ENCODE measurements at regions not wholly inside any gene's neighbourhood (a gene's known extent, or its start where the extent isn't known, plus 50 kb on each side); places are given as distances from the start of the nearest gene placed in this dataset.

DNA sequence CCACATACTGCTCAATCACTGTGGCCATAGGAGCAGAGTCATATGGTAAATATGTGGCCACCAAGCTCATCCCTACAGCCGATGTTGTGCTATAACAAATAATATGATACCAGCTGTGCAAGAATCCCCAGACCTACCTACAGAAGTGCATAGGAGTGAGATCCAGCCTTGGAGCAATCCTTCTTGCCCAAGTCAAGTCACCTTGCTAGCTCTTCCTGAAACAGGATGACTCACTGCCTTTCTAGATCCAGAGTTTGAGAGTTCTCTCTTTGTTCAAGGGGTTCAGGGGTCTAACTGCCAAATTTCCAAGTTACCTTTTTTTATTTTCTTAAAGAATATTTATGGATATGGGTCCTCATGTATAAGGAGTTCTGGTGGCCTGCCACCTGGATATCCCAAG lies 195.7 kb upstream of the MAN1A1 start:
- Histone ChIP-seq H3K36me3 (no peaks in the 10 kb centered on the region), H3K27me3 (no peaks in the 10 kb centered on the region), H3K9me3 (no peaks in the 10 kb centered on the region), H3K27ac (no peak overlapping the region), H3K4me3 (no peak overlapping the region), H3K4me1 (peaks cover 0 to 10% (median 0%) of the 10 kb centered on the region in 4 donors)
- no peak for TF ChIP-seq POLR2A (IDR thresholded peaks at IDR 0.05)
- TF ChIP-seq, protein P1, sequence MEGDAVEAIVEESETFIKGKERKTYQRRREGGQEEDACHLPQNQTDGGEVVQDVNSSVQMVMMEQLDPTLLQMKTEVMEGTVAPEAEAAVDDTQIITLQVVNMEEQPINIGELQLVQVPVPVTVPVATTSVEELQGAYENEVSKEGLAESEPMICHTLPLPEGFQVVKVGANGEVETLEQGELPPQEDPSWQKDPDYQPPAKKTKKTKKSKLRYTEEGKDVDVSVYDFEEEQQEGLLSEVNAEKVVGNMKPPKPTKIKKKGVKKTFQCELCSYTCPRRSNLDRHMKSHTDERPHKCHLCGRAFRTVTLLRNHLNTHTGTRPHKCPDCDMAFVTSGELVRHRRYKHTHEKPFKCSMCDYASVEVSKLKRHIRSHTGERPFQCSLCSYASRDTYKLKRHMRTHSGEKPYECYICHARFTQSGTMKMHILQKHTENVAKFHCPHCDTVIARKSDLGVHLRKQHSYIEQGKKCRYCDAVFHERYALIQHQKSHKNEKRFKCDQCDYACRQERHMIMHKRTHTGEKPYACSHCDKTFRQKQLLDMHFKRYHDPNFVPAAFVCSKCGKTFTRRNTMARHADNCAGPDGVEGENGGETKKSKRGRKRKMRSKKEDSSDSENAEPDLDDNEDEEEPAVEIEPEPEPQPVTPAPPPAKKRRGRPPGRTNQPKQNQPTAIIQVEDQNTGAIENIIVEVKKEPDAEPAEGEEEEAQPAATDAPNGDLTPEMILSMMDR (IDR thresholded peaks at IDR 0.05), result no peak
- DNase-seq, result no peak

DNA sequence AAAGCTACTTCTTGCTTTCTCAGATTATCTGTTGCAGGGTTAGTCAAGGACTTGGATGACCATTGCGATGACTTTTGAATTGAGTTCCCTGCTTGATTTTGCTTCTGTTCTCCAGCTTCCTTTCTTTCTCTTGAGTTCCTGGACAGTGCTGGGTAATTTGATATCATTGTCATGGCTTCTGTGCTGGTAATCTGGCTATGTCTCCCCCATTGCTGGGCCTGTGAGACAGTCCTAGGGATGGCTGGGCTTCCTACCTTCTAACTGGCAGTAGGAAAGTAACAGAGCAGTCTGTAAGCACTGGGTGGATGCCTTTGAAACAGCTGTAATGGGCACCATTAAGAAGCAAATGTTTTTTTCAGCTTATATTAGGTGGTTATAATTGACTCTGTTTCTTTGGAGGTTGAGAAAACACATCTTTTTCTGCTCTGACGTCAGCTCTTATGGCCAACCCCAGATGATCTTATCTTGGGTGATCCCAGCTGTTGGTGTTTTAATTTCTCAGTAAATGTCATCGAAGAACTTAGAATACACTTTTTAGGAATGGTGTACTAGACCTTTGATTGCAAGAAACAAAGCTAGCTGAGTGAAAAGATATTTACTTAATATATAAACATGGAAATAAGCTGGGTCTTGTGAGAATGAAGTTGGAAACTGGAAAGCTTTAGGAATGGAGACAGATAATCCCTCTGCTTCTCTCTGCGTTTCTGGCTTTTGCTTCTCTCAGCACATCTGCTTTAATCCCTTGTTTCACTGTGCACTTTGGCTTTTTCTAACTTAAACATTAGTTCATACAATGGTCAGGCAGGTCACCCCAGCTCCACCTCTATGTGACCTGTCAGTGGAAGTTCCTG lies 195.0 kb upstream of the MAN1A1 start:
- DNase-seq, result no peak
- Histone ChIP-seq H3K27me3 (no peaks in the 10 kb centered on the region), H3K36me3 (no peaks in the 10 kb centered on the region), H3K4me3 (no peak overlapping the region), H3K4me1 (peaks cover 0 to 10% (median 0%) of the 10 kb centered on the region in 4 donors), H3K27ac (no peak overlapping the region), H3K9me3 (no peaks in the 10 kb centered on the region)
- TF ChIP-seq, protein P1 (IDR thresholded peaks at IDR 0.05), result no peak
- no peak for TF ChIP-seq POLR2A (IDR thresholded peaks at IDR 0.05)

DNA sequence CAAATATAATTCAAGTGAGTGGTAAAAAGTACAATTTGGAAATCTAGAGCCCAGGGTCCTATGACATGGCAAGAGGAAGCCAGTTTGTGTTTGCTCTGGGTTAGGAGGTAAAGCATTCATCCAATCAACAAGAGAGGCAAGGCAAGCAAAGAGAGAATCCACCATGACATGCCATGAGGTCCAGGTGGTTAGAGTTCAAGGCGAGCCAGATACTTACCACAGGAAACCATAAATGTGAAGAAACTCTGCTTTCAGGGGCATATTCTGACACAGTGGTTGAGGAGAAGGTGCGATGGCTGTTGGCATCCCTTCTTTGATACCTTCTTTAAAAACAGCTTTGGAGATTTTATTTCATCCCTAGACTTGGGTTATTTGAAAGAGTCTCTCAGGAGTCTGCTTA lies 193.8 kb upstream of the MAN1A1 start:
- DNase-seq, result no peak
- TF ChIP-seq, protein P1 (IDR thresholded peaks at IDR 0.05), result no peak
- no peak for TF ChIP-seq POLR2A (IDR thresholded peaks at IDR 0.05)

DNA sequence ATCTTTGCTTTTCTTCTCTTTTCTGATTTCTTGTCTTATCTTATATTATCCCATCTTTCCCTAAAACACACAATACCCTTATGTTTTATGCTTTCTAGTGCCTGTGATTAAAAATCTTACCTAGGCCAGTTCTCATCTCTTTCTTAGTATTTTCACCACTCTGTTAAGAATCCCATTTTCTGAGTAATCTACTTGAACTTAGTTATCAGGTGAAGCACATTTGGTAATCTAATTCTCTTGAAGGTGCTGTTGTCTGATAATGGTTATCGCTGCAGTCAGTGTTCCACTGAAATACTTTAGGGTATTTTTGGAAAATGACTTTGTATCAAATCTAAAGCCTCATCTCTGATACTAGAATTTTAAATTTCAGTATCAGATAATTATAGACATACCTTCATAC lies 192.5 kb upstream of the MAN1A1 start:
- no peaks in the 10 kb centered on the region for H3K36me3 ChIP-seq
- peaks cover 0 to 10% (median 0%) of the 10 kb centered on the region in 4 donors for H3K4me1 ChIP-seq
- no peak overlapping the region for H3K27ac ChIP-seq

More for the DNA sequence above, 193.8 kb upstream of the MAN1A1 start:
- H3K4me1 ChIP-seq, result peaks cover 0 to 10% (median 0%) of the 10 kb centered on the region in 4 donors
- H3K27ac ChIP-seq, result no peak overlapping the region
- H3K27me3 ChIP-seq, result no peaks in the 10 kb centered on the region
- H3K36me3 ChIP-seq, result no peaks in the 10 kb centered on the region
- H3K9me3 ChIP-seq, result no peaks in the 10 kb centered on the region
- H3K4me3 ChIP-seq, result no peak overlapping the region

DNA sequence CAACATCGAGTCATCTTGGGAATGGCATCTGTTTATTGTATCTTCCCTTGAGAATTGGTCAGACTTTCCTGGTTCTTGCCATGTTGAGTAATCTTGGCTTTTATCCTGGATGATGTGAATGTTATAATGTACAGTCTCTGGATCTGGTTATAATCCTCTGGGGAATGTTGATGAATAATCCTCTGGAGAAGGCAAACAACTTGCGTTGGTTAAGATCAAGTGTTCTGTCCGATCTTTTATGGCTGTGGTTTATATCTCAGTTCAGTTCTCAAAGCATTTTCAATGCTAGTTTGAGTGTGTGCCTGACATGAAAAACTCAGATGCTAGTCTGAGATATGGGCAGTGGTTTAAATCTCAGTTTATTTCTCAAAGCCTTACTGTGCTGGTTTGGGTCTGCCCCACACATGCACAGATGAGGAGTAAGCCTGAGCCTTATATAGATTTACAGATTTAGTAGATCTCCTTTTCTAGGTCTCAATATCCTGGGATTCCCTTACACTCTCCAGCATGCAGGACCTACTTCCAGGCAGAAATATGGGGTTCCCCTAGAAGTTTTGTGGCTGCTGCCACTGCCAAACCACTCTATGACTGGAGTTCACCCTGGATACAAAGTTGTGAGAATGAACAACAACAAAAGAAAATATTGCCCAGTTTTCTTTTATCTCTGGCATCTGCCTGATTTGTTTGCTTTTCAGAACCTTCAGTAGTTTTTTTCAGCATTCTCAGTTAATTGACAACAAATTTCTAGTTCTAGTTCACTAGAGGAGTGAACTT lies 191.8 kb upstream of the MAN1A1 start:
- Histone ChIP-seq H3K27ac (peak overlapping the region in 2 of 4 donors; percentile 6 to 7), H3K4me1 (peaks cover 0 to 10% (median 0%) of the 10 kb centered on the region in 4 donors), H3K9me3 (no peaks in the 10 kb centered on the region), H3K27me3 (no peaks in the 10 kb centered on the region), H3K4me3 (no peak overlapping the region), H3K36me3 (no peaks in the 10 kb centered on the region)
- DNase-seq, result no peak
- TF ChIP-seq POLR2A (IDR thresholded peaks at IDR 0.05), result no peak

More for the DNA sequence above, 192.5 kb upstream of the MAN1A1 start:
- no peak overlapping the region for H3K4me3 ChIP-seq
- DNase-seq, result no peak
- no peaks in the 10 kb centered on the region for H3K27me3 ChIP-seq
- H3K9me3 ChIP-seq, result no peaks in the 10 kb centered on the region
- TF ChIP-seq POLR2A (IDR thresholded peaks at IDR 0.05), result no peak
- TF ChIP-seq, protein P1 (IDR thresholded peaks at IDR 0.05), result no peak

DNA sequence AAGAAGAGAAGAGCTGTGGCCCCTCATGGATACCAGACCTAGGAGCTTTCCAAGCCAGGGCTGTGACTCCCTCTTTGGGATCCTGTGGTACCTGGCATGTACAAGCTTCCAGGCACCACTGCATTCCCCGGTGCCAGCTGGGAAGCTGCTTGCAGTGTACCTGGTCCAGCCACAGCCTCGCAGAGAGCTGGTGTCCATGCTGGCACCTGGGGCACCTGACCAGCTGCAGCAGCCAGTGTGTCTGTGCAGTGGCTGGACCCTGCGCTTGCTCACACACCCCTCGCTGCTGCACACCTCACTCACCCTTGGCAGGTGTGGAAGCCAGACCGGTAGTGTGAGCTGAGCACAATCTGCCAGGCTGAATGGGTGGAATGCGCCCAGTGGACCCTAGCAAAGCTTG lies 190.9 kb upstream of the MAN1A1 start:
- TF ChIP-seq, protein P1 (IDR thresholded peaks at IDR 0.05), result no peak
- TF ChIP-seq POLR2A (IDR thresholded peaks at IDR 0.05), result no peak
- H3K4me1 ChIP-seq, result peaks cover 0 to 10% (median 0%) of the 10 kb centered on the region in 4 donors
- H3K27ac ChIP-seq, result no peak overlapping the region
- H3K36me3 ChIP-seq, result no peaks in the 10 kb centered on the region
- no peaks in the 10 kb centered on the region for H3K9me3 ChIP-seq
- H3K27me3 ChIP-seq, result no peaks in the 10 kb centered on the region
- H3K4me3 ChIP-seq, result no peak overlapping the region
- no peak for DNase-seq

All from Peyer's patch (tissue), 4 donors.